ENCODE measurements at regions not wholly inside any gene's neighbourhood (a gene's known extent, or its start where the extent isn't known, plus 50 kb on each side); places are given as distances from the start of the nearest gene placed in this dataset.
A peak's percentile ranks its signal among the peaks of the same experiment; 100 is the strongest.

GRCh38 chr21:37974081-37974480 is 57.8 kb upstream of the KCNJ6 start:
- Histone ChIP-seq H2BK5ac (ENCODE audit: low read depth, low read length, poor library complexity, severe bottlenecking) (no peak overlapping the region), H3K4me3 (ENCODE audit: insufficient read depth, low read depth, low read length) (no peak overlapping the region), H2AK5ac (ENCODE audit: low read depth, low read length) (no peak overlapping the region), H3K79me1 (ENCODE audit: low read depth in 1 of 2, low read length in 2 of 2) (no peaks in the 10 kb centered on the region), H3K27me3 (ENCODE audit: control insufficient read depth, insufficient read depth, low read length) (peaks cover 20% of the 10 kb centered on the region), H4K20me1 (ENCODE audit: insufficient read depth, low read length) (no peaks in the 10 kb centered on the region), H3K4ac (ENCODE audit: low read depth, low read length) (no peak overlapping the region), H3K23ac (ENCODE audit: low read depth, low read length) (no peak overlapping the region), H3K9ac (ENCODE audit: low read depth, low read length) (no peak overlapping the region), H2AK9ac (replicated peaks; ENCODE audit: low read depth, low read length, poor library complexity) (no peak overlapping the region), H3K9me3 (ENCODE audit: control insufficient read depth, insufficient read depth, low read length) (no peaks in the 10 kb centered on the region), H3K4me1 (ENCODE audit: control insufficient read depth, insufficient read depth, low read length) (no peaks in the 10 kb centered on the region), H4K8ac (ENCODE audit: low read depth in 2 of 2, low read length in 2 of 2) (no peak overlapping the region), H3K9me1 (ENCODE audit: insufficient read depth, low read length) (no peaks in the 10 kb centered on the region), H2BK15ac (ENCODE audit: low read depth, low read length) (no peak overlapping the region), H2AFZ (replicated peaks; ENCODE audit: low read length, poor library complexity) (no peak overlapping the region), H4K5ac (ENCODE audit: low read depth, low read length) (no peak overlapping the region), H3K4me2 (ENCODE audit: low read depth, low read length) (no peak overlapping the region), H3K36me3 (ENCODE audit: control insufficient read depth, insufficient read depth, low read length) (no peaks in the 10 kb centered on the region), H4K91ac (ENCODE audit: insufficient read depth, low read depth, low read length) (no peak overlapping the region), H3K18ac (ENCODE audit: low read depth, low read length) (no peak overlapping the region), H2BK20ac (ENCODE audit: low read depth, low read length) (no peak overlapping the region), H2BK120ac (ENCODE audit: low read depth, low read length) (no peak overlapping the region), H3K56ac (ENCODE audit: extremely low read depth, insufficient read depth, low read length) (no peak overlapping the region), H3K14ac (replicated peaks; ENCODE audit: low read depth, low read length) (no peak overlapping the region), H3K27ac (ENCODE audit: insufficient read depth, low read length) (no peak overlapping the region)
- no peak for TF ChIP-seq BHLHE40 (IDR thresholded peaks at IDR 0.05; ENCODE audit: low read depth, low read length)
- TF ChIP-seq CEBPB (IDR thresholded peaks at IDR 0.05; ENCODE audit: low read depth, low read length): no peak
- no peak for TF ChIP-seq RCOR1 (IDR thresholded peaks at IDR 0.05; ENCODE audit: insufficient replicate concordance, low read length)
- no peak for TF ChIP-seq MAFK (IDR thresholded peaks at IDR 0.05; ENCODE audit: low read depth, low read length)
- no peak for TF ChIP-seq POLR2A (IDR thresholded peaks at IDR 0.05; ENCODE audit: low read depth, low read length)
- no peak for TF ChIP-seq ELK1 (IDR thresholded peaks at IDR 0.05; ENCODE audit: borderline replicate concordance, low read depth, low read length)
- no peak for TF ChIP-seq CTCF (conservative IDR thresholded peaks at IDR 0.05; ENCODE audit: low read depth, low read length)
- POLR2A ChIA-PET (ENCODE audit: unreplicated experiment): interaction anchor here (0.6 kb wide), 1 partner anchor 10 kb away, joined by 4 read pairs; no protein-coding TSS in a partner anchor
- ATAC-seq (ENCODE audit: low read depth) (no peak), DNase-seq (peak; percentile 1)
- dilution Hi-C loops (cut with HindIII; ENCODE audit: low sequenced_read_pairs, unreplicated experiment): no loop called here
- BruUV-seq (replicated peaks): no TSS peak
- no CpG with 5 or more reads among the region's 6 CpGs for WGBS, 2 experiments (ENCODE audit: extremely low coverage in 2 of 2, insufficient read length in 1 of 2)
- intact Hi-C loops (cut with micrococcal nuclease): no loop called here
- in situ Hi-C loops (cut with MboI; ENCODE audit: low sequenced_read_pairs): no loop called here
- CTCF ChIA-PET: no interaction called here

Data from IMR-90 (cell line).